ENCODE measurements at regions not wholly inside any gene's neighbourhood (a gene's known extent, or its start where the extent isn't known, plus 50 kb on each side); places are given as distances from the start of the nearest gene placed in this dataset.

- no peaks in the 10 kb centered on the region for H3K27me3 ChIP-seq (replicated peaks)
- H3K4me3 ChIP-seq (ENCODE audit: low read depth, low read length) = no peak overlapping the region
- H3K36me3 ChIP-seq (replicated peaks) = no peaks in the 10 kb centered on the region
- no peak for TF ChIP-seq CTCF (IDR thresholded peaks at IDR 0.05; ENCODE audit: low read depth, low read length, missing control alignments)
- no peak for DNase-seq
- no peak overlapping the region for H3K27ac ChIP-seq
- in situ Hi-C loops (cut with HindIII; ENCODE audit: low pct_ligation_motif_present, low sequenced_read_pairs) = no loop called here
Measured at GRCh38 chr13:37345869-37346268, 240.4 kb upstream of the CSNK1A1L start.

- H3K4me3 ChIP-seq (ENCODE audit: low read depth, low read length) = no peak overlapping the region
- in situ Hi-C loops (cut with HindIII; ENCODE audit: low pct_ligation_motif_present, low sequenced_read_pairs) = no loop called here
- no peak overlapping the region for H3K27ac ChIP-seq
- DNase-seq = no peak
- H3K36me3 ChIP-seq (replicated peaks) = no peaks in the 10 kb centered on the region
- H3K27me3 ChIP-seq (replicated peaks) = no peaks in the 10 kb centered on the region
- TF ChIP-seq CTCF (IDR thresholded peaks at IDR 0.05; ENCODE audit: low read depth, low read length, missing control alignments) = no peak
Measured at GRCh38 chr13:37345391-37345790, 239.9 kb upstream of the CSNK1A1L start.

- Histone ChIP-seq H3K36me3 (replicated peaks) (no peaks in the 10 kb centered on the region), H3K4me3 (ENCODE audit: low read depth, low read length) (no peak overlapping the region), H3K27me3 (replicated peaks) (no peaks in the 10 kb centered on the region), H3K27ac (no peak overlapping the region)
- no peak for TF ChIP-seq CTCF (IDR thresholded peaks at IDR 0.05; ENCODE audit: low read depth, low read length, missing control alignments)
- in situ Hi-C loops (cut with HindIII; ENCODE audit: low pct_ligation_motif_present, low sequenced_read_pairs) = no loop called here
- DNase-seq = no peak
Measured at GRCh38 chr13:37344056-37344455, 238.6 kb upstream of the CSNK1A1L start.

GRCh38 chr13:37342205-37342604, 236.7 kb upstream of the CSNK1A1L start:
- no peak for TF ChIP-seq CTCF (IDR thresholded peaks at IDR 0.05; ENCODE audit: low read depth, low read length, missing control alignments)
- in situ Hi-C loops (cut with HindIII; ENCODE audit: low pct_ligation_motif_present, low sequenced_read_pairs) = no loop called here
- DNase-seq = no peak
- Histone ChIP-seq H3K36me3 (replicated peaks) (no peaks in the 10 kb centered on the region), H3K27me3 (replicated peaks) (no peaks in the 10 kb centered on the region), H3K27ac (no peak overlapping the region), H3K4me3 (ENCODE audit: low read depth, low read length) (no peak overlapping the region)

- Histone ChIP-seq H3K4me3 (ENCODE audit: low read depth, low read length) (no peak overlapping the region), H3K27ac (no peak overlapping the region), H3K27me3 (replicated peaks) (no peaks in the 10 kb centered on the region), H3K36me3 (replicated peaks) (no peaks in the 10 kb centered on the region)
- no peak for TF ChIP-seq CTCF (IDR thresholded peaks at IDR 0.05; ENCODE audit: low read depth, low read length, missing control alignments)
- no peak for DNase-seq
- in situ Hi-C loops (cut with HindIII; ENCODE audit: low pct_ligation_motif_present, low sequenced_read_pairs) = no loop called here
Measured at GRCh38 chr13:37340901-37341670, 235.6 kb upstream of the CSNK1A1L start.

- no peak for TF ChIP-seq CTCF (IDR thresholded peaks at IDR 0.05; ENCODE audit: low read depth, low read length, missing control alignments)
- Histone ChIP-seq H3K36me3 (replicated peaks) (no peaks in the 10 kb centered on the region), H3K4me3 (ENCODE audit: low read depth, low read length) (no peak overlapping the region), H3K27ac (no peak overlapping the region), H3K27me3 (replicated peaks) (no peaks in the 10 kb centered on the region)
- in situ Hi-C loops (cut with HindIII; ENCODE audit: low pct_ligation_motif_present, low sequenced_read_pairs) = no loop called here
- DNase-seq = no peak
Measured at GRCh38 chr13:37339386-37339735, 233.9 kb upstream of the CSNK1A1L start.

Measured in brain microvascular endothelial cell (primary cell).